IMR-90 (cell line): ENCODE measurements at regions not wholly inside any gene's neighbourhood (a gene's known extent, or its start where the extent isn't known, plus 50 kb on each side); places are given as distances from the start of the nearest gene placed in this dataset.

Experiments
- ATAC-seq: fragments of 200-7000 bp; cut with Tn5 transposase; 2 replicates; pipeline ENCODE4 v1.9.1; 2020; ENCODE audit warnings: low read depth, mild to moderate bottlenecking, moderate library complexity
- BruUV-seq: library from RNA; stranded (reverse); fragments of 400-500 nt; replicated peaks from 2 replicates; lab custom pipeline; 2021; lab: Mats Ljungman, UMichigan
- CTCF ChIA-PET: fragments of 300-600 bp; formaldehyde crosslinking; extraction: SDS; loops from one replicate; lab custom pipeline; 2021; ENCODE audit warnings: antibody characterized with exemption; lab: Yijun Ruan, JAX
- POLR2A ChIA-PET: fragments of 300-600 bp; sonication (Branson Sonifier 250); formaldehyde crosslinking; loops from one replicate; lab custom pipeline; 2022; ENCODE audit warnings: antibody characterized with exemption; ENCODE audit not compliant: unreplicated experiment; lab: Charles Lee
- DNase-seq: peaks from one replicate; pipeline ENCODE4 v3.0.0; 2013
- H2AFZ ChIP-seq: replicated peaks from 2 replicates; pipeline ENCODE3; 2013; ENCODE audit warnings: low read length, mild to moderate bottlenecking; ENCODE audit not compliant: poor library complexity
- H2AK5ac ChIP-seq: 2 replicates; pipeline ENCODE4 v1.6.1; 2013; ENCODE audit warnings: low read depth, low read length, inconsistent platforms
- H2AK9ac ChIP-seq: replicated peaks from 2 replicates; pipeline ENCODE3; 2013; ENCODE audit warnings: mild to moderate bottlenecking, low read depth, low read length, moderate library complexity; ENCODE audit not compliant: poor library complexity
- H2BK120ac ChIP-seq: 2 replicates; pipeline ENCODE4 v1.6.1; 2013; ENCODE audit warnings: low read depth, low read length, inconsistent platforms
- H2BK15ac ChIP-seq: 3 replicates; pipeline ENCODE4 v1.6.1; 2013; ENCODE audit warnings: low read depth, low read length, inconsistent platforms
- H2BK20ac ChIP-seq: 2 replicates; pipeline ENCODE4 v1.6.1; 2013; ENCODE audit warnings: low read depth, mild to moderate bottlenecking, inconsistent platforms, low read length, moderate library complexity
- H2BK5ac ChIP-seq: 2 replicates; pipeline ENCODE4 v1.6.1; 2013; ENCODE audit warnings: mild to moderate bottlenecking, low read depth, low read length, inconsistent platforms; ENCODE audit not compliant: poor library complexity, severe bottlenecking
- H3K14ac ChIP-seq: replicated peaks from 2 replicates; pipeline ENCODE4 v1.6.1; 2013; ENCODE audit warnings: low read depth, low read length, inconsistent platforms
- H3K18ac ChIP-seq: 2 replicates; pipeline ENCODE4 v1.6.1; 2013; ENCODE audit warnings: low read depth, low read length, control low read depth
- H3K23ac ChIP-seq: 2 replicates; pipeline ENCODE4 v1.6.1; 2013; ENCODE audit warnings: low read depth, low read length, inconsistent platforms
- H3K27ac ChIP-seq: 2 replicates; pipeline ENCODE4 v1.5.1; 2013; ENCODE audit warnings: mild to moderate bottlenecking, control low read depth, low read length; ENCODE audit not compliant: insufficient read depth
- H3K27me3 ChIP-seq: 2 replicates; pipeline ENCODE4 v1.6.1; 2013; ENCODE audit warnings: low read length; ENCODE audit not compliant: control insufficient read depth, insufficient read depth
- H3K36me3 ChIP-seq: 2 replicates; pipeline ENCODE4 v1.6.1; 2013; ENCODE audit warnings: low read length, mixed read lengths; ENCODE audit not compliant: control insufficient read depth, insufficient read depth
- H3K4ac ChIP-seq: 2 replicates; pipeline ENCODE4 v1.6.1; 2013; ENCODE audit warnings: low read depth, low read length, inconsistent platforms
- H3K4me1 ChIP-seq: 2 replicates; pipeline ENCODE4 v1.6.1; 2013; ENCODE audit warnings: low read length, mixed read lengths; ENCODE audit not compliant: control insufficient read depth, insufficient read depth
- H3K4me2 ChIP-seq: 2 replicates; pipeline ENCODE4 v1.6.1; 2013; ENCODE audit warnings: low read depth, mild to moderate bottlenecking, control low read depth, low read length, moderate library complexity
- H3K4me3 ChIP-seq: 2 replicates; pipeline ENCODE4 v1.5.1; 2013; ENCODE audit warnings: low read depth, mild to moderate bottlenecking, control low read depth, low read length, moderate library complexity; ENCODE audit not compliant: insufficient read depth
- H3K56ac ChIP-seq: 2 replicates; pipeline ENCODE4 v1.6.1; 2013; ENCODE audit warnings: low read length, inconsistent platforms; ENCODE audit not compliant: insufficient read depth; ENCODE audit errors: extremely low read depth
- H3K79me1 ChIP-seq, 2 experiments: 2 replicates each; pipeline ENCODE4 v1.6.1; 2013; ENCODE audit warnings: low read length in 2 of 2, inconsistent platforms in 1 of 2, low read depth in 1 of 2
- H3K9ac ChIP-seq: 2 replicates; pipeline ENCODE4 v1.6.1; 2013; ENCODE audit warnings: low read depth, low read length, control low read depth
- H3K9me1 ChIP-seq: 2 replicates; pipeline ENCODE4 v1.6.1; 2013; ENCODE audit warnings: low read length, inconsistent platforms; ENCODE audit not compliant: insufficient read depth
- H3K9me3 ChIP-seq: 2 replicates; pipeline ENCODE4 v1.6.1; 2013; ENCODE audit warnings: low read length; ENCODE audit not compliant: control insufficient read depth, insufficient read depth
- H4K20me1 ChIP-seq: 2 replicates; pipeline ENCODE4 v1.6.1; 2013; ENCODE audit warnings: low read length, inconsistent platforms; ENCODE audit not compliant: insufficient read depth
- H4K5ac ChIP-seq: 2 replicates; pipeline ENCODE4 v1.6.1; 2013; ENCODE audit warnings: mild to moderate bottlenecking, low read depth, low read length, control low read depth
- H4K8ac ChIP-seq, 2 experiments: 2 replicates each; pipeline ENCODE4 v1.6.1; 2013; ENCODE audit warnings: low read depth in 2 of 2, low read length in 2 of 2, control low read depth in 1 of 2, inconsistent platforms in 1 of 2
- H4K91ac ChIP-seq: 2 replicates; pipeline ENCODE4 v1.6.1; 2013; ENCODE audit warnings: low read depth, low read length, inconsistent platforms; ENCODE audit not compliant: insufficient read depth
- CEBPB ChIP-seq: IDR thresholded peaks from 2 replicates; pipeline ENCODE4 v1.6.1; 2012; ENCODE audit warnings: low read depth, low read length, improper control_type of control experiment
- CHD1 ChIP-seq: IDR thresholded peaks from 2 replicates; pipeline ENCODE4 v1.6.1; 2012; ENCODE audit warnings: low read depth, low read length, improper control_type of control experiment
- FOS ChIP-seq: fragments of 150-350 bp; IDR thresholded peaks from 2 replicates; pipeline ENCODE4 v1.6.1; 2016; ENCODE audit warnings: low read depth, low read length
- MAFK ChIP-seq: IDR thresholded peaks from 2 replicates; pipeline ENCODE4 v1.6.1; 2012; ENCODE audit warnings: low read depth, low read length, improper control_type of control experiment
- MXI1 ChIP-seq: IDR thresholded peaks from 2 replicates; pipeline ENCODE4 v1.6.1; 2012; ENCODE audit warnings: low read depth, mild to moderate bottlenecking, low read length, moderate library complexity, borderline replicate concordance
- NFE2L2 ChIP-seq: fragments of 150-350 bp; IDR thresholded peaks from 2 replicates; pipeline ENCODE4 v1.6.1; 2016; ENCODE audit warnings: low read depth, mild to moderate bottlenecking, low read length
- POLR2A ChIP-seq: IDR thresholded peaks from 2 replicates; pipeline ENCODE4 v1.6.1; 2012; ENCODE audit warnings: mild to moderate bottlenecking, low read depth, low read length
- RAD21 ChIP-seq: IDR thresholded peaks from 2 replicates; pipeline ENCODE4 v1.6.1; 2012; ENCODE audit warnings: low read length, improper control_type of control experiment
- SMC3 ChIP-seq: fragments of 150-350 bp; IDR thresholded peaks from 2 replicates; pipeline ENCODE4 v1.6.1; 2016; ENCODE audit warnings: low read depth, mild to moderate bottlenecking, antibody characterized with exemption, low read length, moderate library complexity
- WGBS, 2 experiments: methylation state at CpG; one replicate each; pipeline versions ENCODE4 v1.1.5 to v1.1.7; 2013; ENCODE audit warnings: missing lambda C conversion rate in 2 of 2; ENCODE audit not compliant: insufficient read length in 1 of 2; ENCODE audit errors: extremely low coverage in 2 of 2; 5-methylcytosine and 5-hydroxymethylcytosine counted together
- dilution Hi-C: fragments of 300-500 bp; cut with HindIII; formaldehyde crosslinking; loops from one replicate; pipeline ENCODE4 v1.14.3; 2018; ENCODE audit warnings: low sequenced_read_pairs; ENCODE audit not compliant: unreplicated experiment
- in situ Hi-C: fragments of 300-500 bp; cut with MboI; formaldehyde crosslinking; loops from 3 replicates; pipeline ENCODE4 v1.14.3; 2019; ENCODE audit warnings: low sequenced_read_pairs, inconsistent platforms, mixed read lengths
- intact Hi-C: fragments of 100-400 bp; cut with micrococcal nuclease; formaldehyde crosslinking; loops from 2 replicates; pipeline ENCODE4 v1.10.0; 2022
- TF ChIP-seq, protein P1 (sequence below): fragments of 150-350 bp; IDR thresholded peaks from 2 replicates; pipeline ENCODE4 v1.6.1; 2016; ENCODE audit warnings: low read depth, mild to moderate bottlenecking, low read length, moderate library complexity, borderline replicate concordance
- TF ChIP-seq, protein P2 (sequence below): fragments of 150-350 bp; IDR thresholded peaks from 2 replicates; pipeline ENCODE4 v1.6.1; 2017; ENCODE audit warnings: mild to moderate bottlenecking, antibody characterized with exemption, low read length, low read depth

- peak overlapping the region; percentile 98 for H3K27ac ChIP-seq
- peak overlapping the region; percentile 92 for H2AK5ac ChIP-seq
- peak overlapping the region; percentile 88 for H2BK5ac ChIP-seq
- peak overlapping the region; percentile 99 for H3K4ac ChIP-seq
- ATAC-seq (no peak; the same call in none of the 2 replicates), DNase-seq (peak; percentile 21)
- H3K18ac ChIP-seq: peak overlapping the region; percentile 100
- H2BK15ac ChIP-seq: peak overlapping the region; percentile 88
- ChIA-PET CTCF (interaction anchor here (0.8 kb wide), 1 partner anchor 11 kb away, joined by 4 read pairs; no protein-coding TSS in a partner anchor), POLR2A (interaction anchor here (0.5 to 0.7 kb wide), 2 partner anchors 77 to 316 kb away, joined by 3 read pairs; no protein-coding TSS in a partner anchor)
- in situ Hi-C loops: no loop called here
- peak overlapping the region; percentile 92 for H2AK9ac ChIP-seq
- peak overlapping the region; percentile 96 for H3K14ac ChIP-seq
- H3K4me1 ChIP-seq: peaks cover 27% of the 10 kb centered on the region
- H4K20me1 ChIP-seq: no peaks in the 10 kb centered on the region
- peak overlapping the region; percentile 93; the same call in 1 of the 2 replicates for H3K23ac ChIP-seq
- peak overlapping the region; percentile 87 for H4K91ac ChIP-seq
- no peaks in the 10 kb centered on the region for H3K27me3 ChIP-seq
- H3K56ac ChIP-seq: no peak overlapping the region
- peaks cover 11% of the 10 kb centered on the region for H3K9me1 ChIP-seq
- dilution Hi-C loops: no loop called here
- WGBS, 2 experiments: 50% methylated on average over 1 of the region's 4 CpGs; no CpG with 5 or more reads in 1 of the 2 experiments
- peak overlapping the region; percentile 80 for H3K9ac ChIP-seq
- no peak overlapping the region for H2AFZ ChIP-seq
- H2BK120ac ChIP-seq: peak overlapping the region; percentile 99
- H3K79me1 ChIP-seq: peaks cover 0 to 6% of the 10 kb centered on the region in 2 experiments; a peak in 1 of 4 replicates
- no peak overlapping the region for H3K4me3 ChIP-seq
- intact Hi-C loops: loop anchor here (2.0 kb wide), 1 partner anchor 15 kb away; no protein-coding TSS in a partner anchor
- no peaks in the 10 kb centered on the region for H3K9me3 ChIP-seq
- BruUV-seq: no TSS peak
- no peaks in the 10 kb centered on the region for H3K36me3 ChIP-seq
- peak overlapping the region; percentile 99 for H2BK20ac ChIP-seq
- TF ChIP-seq MAFK (no peak), CEBPB (no peak), FOS (no peak), CHD1 (no peak), RAD21 (no peak), NFE2L2 (no peak), SMC3 (no peak), POLR2A (no peak), MXI1 (no peak)
- TF ChIP-seq, protein P1, sequence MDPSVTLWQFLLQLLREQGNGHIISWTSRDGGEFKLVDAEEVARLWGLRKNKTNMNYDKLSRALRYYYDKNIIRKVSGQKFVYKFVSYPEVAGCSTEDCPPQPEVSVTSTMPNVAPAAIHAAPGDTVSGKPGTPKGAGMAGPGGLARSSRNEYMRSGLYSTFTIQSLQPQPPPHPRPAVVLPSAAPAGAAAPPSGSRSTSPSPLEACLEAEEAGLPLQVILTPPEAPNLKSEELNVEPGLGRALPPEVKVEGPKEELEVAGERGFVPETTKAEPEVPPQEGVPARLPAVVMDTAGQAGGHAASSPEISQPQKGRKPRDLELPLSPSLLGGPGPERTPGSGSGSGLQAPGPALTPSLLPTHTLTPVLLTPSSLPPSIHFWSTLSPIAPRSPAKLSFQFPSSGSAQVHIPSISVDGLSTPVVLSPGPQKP: no peak
- TF ChIP-seq, protein P2, sequence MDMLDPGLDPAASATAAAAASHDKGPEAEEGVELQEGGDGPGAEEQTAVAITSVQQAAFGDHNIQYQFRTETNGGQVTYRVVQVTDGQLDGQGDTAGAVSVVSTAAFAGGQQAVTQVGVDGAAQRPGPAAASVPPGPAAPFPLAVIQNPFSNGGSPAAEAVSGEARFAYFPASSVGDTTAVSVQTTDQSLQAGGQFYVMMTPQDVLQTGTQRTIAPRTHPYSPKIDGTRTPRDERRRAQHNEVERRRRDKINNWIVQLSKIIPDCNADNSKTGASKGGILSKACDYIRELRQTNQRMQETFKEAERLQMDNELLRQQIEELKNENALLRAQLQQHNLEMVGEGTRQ: no peak
- peak overlapping the region; percentile 99 for H4K5ac ChIP-seq
- peak overlapping the region; percentile 58; the same call in 1 of the 2 replicates for H3K4me2 ChIP-seq
- H4K8ac ChIP-seq: peak overlapping the region; percentile 67 to 94
Observed at GRCh38 chr5:54821445-54822323, 163.7 kb downstream of the ESM1 start.
